Right hindlimb (tissue), 1 donor: ENCODE measurements at regions not wholly inside any gene's neighbourhood (a gene's known extent, or its start where the extent isn't known, plus 50 kb on each side); places are given as distances from the start of the nearest gene placed in this dataset.

Experiments used
- DNase-seq: peaks from one replicate; pipeline ENCODE4 v3.0.0-alpha.2; 2018

GRCh38 chr3:73680391-73681095 is 55.8 kb upstream of the PDZRN3 start:
- no peak for DNase-seq

GRCh38 chr3:73677336-73678024 is 52.7 kb upstream of the PDZRN3 start:
- no peak for DNase-seq
